Neutrophil (primary cell): ENCODE measurements at regions not wholly inside any gene's neighbourhood (a gene's known extent, or its start where the extent isn't known, plus 50 kb on each side); places are given as distances from the start of the nearest gene placed in this dataset.

Experiments used
- H3K27ac ChIP-seq: fragments of 200-600 bp; sonication (generic); 2 replicates; pipeline ENCODE4 v1.5.1; 2016; ENCODE audit warnings: mild to moderate bottlenecking, moderate library complexity
- H3K27me3 ChIP-seq: fragments of 200-600 bp; sonication (generic); 2 replicates; pipeline ENCODE4 v1.6.0; 2016; ENCODE audit warnings: mild to moderate bottlenecking
- H3K36me3 ChIP-seq: fragments of 200-600 bp; sonication (generic); 2 replicates; pipeline ENCODE4 v1.5.1; 2017
- H3K4me1 ChIP-seq, 2 experiments: fragments of 200-600 bp in 1 of 2; sonication (generic) in 1 of 2; 1 replicate in 1 of 2; 2 replicates in 1 of 2; pipeline versions ENCODE4 v1.5.1 to v1.6.1; 2013 to 2016; ENCODE audit warnings: low read depth in 1 of 2, low read length in 1 of 2, mild to moderate bottlenecking in 1 of 2, moderate library complexity in 1 of 2; ENCODE audit not compliant: control insufficient read depth in 1 of 2, insufficient read depth in 1 of 2
- H3K4me3 ChIP-seq, 2 experiments: fragments of 200-600 bp in 1 of 2; sonication (generic) in 1 of 2; 1 replicate in 1 of 2; 2 replicates in 1 of 2; pipeline ENCODE4 v1.5.1; 2013 to 2016; ENCODE audit warnings: low read depth in 1 of 2, low read length in 1 of 2, mild to moderate bottlenecking in 1 of 2, moderate library complexity in 1 of 2
- H3K9me3 ChIP-seq: fragments of 200-600 bp; sonication (generic); 2 replicates; pipeline ENCODE4 v1.5.1; 2016
- TF ChIP-seq, protein P1 (sequence below): fragments of 200-600 bp; sonication (generic); IDR thresholded peaks from 2 replicates; pipeline ENCODE4 v1.5.1; 2016; ENCODE audit warnings: antibody characterized with exemption

DNA sequence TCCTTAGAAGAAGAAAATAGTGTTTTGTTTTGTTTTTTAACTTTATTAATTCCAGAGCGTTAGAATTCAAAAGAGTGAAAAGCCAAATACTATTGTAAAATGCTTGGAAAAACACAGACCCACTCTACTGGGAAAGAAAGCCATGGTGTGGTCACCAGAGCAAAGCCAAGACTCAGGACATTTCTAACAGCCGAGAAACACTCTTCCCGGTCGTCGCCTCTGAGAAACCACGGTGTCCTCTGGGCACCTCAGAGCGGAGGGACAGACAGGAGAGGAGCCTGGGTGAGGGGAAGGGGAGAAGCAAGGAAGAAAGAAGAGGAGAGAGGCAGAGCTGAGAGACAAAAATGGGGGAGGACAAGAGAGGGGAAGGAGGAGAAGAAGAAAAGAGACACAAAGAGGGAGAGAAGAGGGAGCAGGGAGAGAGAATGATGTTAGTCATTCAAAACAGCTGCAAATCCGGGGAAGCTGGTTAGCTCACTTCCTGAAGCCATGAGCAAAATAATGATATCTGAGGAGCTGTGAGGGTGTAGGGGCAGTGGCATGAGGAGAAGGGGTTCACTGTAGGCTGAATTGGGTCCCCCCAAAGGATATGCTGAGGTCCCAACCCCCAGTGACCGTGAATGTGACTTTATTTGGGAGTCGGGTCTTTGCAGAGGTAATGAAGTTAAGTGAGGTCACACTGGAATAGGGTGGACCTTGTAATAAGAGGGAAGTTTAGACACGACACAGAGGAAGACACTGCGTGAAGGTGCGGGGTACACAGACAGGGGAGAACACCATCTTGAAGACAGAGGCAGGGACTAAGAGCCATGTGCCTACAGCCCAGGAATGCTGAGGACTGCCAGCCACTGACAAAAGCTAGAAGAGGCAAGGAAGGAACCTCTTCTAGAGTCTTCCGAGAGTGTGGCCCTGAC is 58.2 kb upstream of the DMRTB1 start:
- Histone ChIP-seq H3K4me1 (no peaks in the 10 kb centered on the region), H3K4me3 (no peak overlapping the region), H3K36me3 (no peaks in the 10 kb centered on the region), H3K27ac (no peak overlapping the region), H3K27me3 (no peaks in the 10 kb centered on the region), H3K9me3 (no peaks in the 10 kb centered on the region)
- TF ChIP-seq, protein P1, sequence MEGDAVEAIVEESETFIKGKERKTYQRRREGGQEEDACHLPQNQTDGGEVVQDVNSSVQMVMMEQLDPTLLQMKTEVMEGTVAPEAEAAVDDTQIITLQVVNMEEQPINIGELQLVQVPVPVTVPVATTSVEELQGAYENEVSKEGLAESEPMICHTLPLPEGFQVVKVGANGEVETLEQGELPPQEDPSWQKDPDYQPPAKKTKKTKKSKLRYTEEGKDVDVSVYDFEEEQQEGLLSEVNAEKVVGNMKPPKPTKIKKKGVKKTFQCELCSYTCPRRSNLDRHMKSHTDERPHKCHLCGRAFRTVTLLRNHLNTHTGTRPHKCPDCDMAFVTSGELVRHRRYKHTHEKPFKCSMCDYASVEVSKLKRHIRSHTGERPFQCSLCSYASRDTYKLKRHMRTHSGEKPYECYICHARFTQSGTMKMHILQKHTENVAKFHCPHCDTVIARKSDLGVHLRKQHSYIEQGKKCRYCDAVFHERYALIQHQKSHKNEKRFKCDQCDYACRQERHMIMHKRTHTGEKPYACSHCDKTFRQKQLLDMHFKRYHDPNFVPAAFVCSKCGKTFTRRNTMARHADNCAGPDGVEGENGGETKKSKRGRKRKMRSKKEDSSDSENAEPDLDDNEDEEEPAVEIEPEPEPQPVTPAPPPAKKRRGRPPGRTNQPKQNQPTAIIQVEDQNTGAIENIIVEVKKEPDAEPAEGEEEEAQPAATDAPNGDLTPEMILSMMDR, result no peak

DNA sequence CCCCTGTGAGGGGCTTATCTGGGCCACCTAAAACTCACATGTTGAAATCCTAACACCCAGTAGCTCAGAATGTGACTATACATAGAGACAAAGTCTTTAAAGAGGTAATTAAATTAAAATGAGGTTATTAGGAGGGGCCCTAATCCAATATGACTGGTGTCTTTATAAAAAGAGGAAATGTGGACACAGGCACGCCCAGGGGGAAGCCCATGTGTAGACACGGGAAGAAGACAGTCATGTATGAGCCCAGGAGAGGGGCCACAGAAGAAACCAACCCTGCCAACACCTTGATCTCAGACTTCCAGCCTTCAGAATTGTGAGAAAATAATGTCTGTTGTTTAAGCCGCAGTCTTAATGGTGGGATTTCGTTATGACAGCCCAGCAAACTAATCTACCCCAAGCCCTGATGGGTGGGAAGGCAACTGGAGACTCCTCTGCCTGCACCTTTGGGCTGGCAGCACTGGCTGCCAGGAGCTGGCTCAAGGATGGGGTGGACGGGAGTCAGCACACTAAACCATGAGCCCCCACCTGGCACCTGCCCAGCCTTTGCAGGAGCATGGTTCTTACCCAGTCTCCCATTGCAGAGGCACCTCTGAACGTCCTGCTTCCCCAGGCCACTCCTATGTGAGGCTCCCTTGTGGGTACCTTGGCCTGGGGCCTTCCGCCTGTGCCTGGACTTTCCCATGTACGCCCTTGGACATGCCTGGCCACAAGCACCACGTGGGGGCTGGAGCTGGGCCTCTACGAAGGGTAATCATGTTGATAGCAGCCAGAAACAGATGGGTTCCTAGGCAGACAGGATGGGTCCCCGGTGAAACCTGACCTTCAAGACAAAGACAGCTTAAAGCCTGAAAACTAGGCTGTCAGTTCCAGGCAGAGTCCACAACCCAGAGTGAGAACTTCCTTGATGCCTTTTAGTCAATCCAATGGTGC is 57.1 kb upstream of the DMRTB1 start:
- TF ChIP-seq, protein P1, result no peak
- H3K36me3 ChIP-seq, result no peaks in the 10 kb centered on the region
- H3K27me3 ChIP-seq, result no peaks in the 10 kb centered on the region

DNA sequence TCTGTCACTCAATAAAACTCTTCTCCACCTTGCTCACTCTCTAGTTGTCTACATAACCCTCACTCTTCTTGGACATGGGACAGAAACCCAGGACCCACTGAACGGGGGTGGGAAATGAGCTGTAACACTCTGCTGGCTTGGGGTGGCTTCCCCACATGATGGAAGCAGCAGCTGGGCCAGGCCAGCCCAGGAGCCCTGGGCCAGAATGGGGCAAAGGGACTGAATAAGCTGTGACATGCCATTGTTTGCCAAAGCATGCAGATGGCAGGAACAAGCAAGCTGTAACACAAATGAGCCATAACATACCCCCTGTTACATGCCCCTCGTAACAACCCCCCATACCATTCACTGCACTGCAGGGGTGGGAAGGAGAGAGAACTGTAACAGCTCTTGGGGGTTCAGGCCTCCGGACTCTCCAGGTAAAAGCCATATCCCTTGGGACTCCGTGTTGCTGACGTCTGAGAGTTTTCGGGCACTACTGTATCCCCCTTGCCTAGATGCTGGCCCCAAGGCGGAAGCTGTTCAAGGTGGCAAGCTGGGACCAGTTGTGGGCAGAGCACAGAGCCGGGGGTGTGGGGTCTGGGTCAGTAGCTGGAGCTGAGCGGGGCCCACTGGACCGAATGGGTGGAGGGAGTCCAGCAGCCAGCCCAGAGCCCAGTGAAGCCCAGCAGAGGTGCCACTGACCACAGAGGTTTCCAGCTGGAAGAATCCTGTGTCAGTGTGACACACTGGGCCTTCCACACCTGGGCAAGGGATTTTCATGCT is 56.1 kb upstream of the DMRTB1 start:
- no peak overlapping the region for H3K27ac ChIP-seq
- no peaks in the 10 kb centered on the region for H3K27me3 ChIP-seq
- H3K9me3 ChIP-seq, result no peaks in the 10 kb centered on the region
- no peak overlapping the region for H3K4me3 ChIP-seq
- TF ChIP-seq, protein P1, result no peak
- no peaks in the 10 kb centered on the region for H3K36me3 ChIP-seq
- no peaks in the 10 kb centered on the region for H3K4me1 ChIP-seq

More for the DNA sequence above, 57.1 kb upstream of the DMRTB1 start:
- no peaks in the 10 kb centered on the region for H3K9me3 ChIP-seq
- no peaks in the 10 kb centered on the region for H3K4me1 ChIP-seq
- H3K27ac ChIP-seq, result no peak overlapping the region
- H3K4me3 ChIP-seq, result no peak overlapping the region

DNA sequence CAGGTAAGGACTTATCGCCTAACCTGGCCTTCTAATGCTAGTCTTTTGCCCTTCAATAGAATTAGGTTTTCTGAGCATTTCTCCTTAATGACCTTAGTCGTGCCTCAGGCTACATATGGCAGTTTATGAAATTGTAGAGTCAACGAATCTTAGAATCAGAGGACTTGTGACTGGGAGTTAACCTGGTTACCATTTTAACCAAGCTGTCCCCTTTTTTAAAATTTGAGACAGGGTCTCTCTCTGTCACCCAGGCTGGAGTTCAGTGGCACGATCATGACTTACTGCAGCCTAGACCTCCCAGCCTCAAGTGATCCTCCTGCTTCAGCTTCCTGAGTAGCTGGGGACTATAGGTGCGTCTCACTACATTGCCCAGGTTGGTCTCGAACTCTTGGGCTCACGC is 53.5 kb upstream of the DMRTB1 start:
- Histone ChIP-seq H3K36me3 (no peaks in the 10 kb centered on the region), H3K27me3 (no peaks in the 10 kb centered on the region), H3K9me3 (no peaks in the 10 kb centered on the region), H3K4me3 (no peak overlapping the region), H3K4me1 (no peaks in the 10 kb centered on the region), H3K27ac (no peak overlapping the region)
- TF ChIP-seq, protein P1, result no peak

DNA sequence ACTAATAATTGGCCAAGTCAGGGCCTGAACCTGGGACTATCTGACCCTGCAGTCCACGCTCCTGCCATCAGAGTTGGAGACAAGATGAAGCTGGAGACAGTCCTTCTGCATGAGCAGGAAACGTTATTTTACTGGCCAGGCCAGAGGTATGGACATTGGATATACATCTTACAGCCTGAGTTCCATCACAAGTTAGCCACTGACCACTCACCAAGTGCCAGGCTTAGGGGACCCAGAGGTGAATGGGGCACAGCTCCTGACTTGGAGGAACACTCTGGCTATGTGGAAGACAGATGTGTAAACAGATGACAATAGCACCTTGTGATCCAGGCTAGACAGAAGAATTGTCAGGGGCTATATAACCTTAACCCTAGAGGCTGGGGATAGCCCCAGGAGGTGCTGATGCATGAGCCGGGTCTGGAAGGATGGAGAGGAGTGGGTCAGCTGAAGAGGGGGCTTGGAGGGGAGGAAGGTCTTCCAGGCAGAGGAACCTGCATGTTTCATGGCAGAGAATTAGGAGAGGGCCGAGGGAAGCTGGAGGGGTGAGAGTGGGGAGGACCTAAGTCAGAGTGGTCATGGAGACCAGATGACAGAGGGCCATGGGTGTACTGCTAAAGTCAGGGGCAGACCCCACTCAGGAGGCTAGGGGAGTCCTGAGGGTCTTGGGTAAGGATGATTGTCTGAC is 52.5 kb upstream of the DMRTB1 start:
- H3K4me1 ChIP-seq, result no peaks in the 10 kb centered on the region
- H3K9me3 ChIP-seq, result no peaks in the 10 kb centered on the region
- H3K36me3 ChIP-seq, result no peaks in the 10 kb centered on the region
- no peak overlapping the region for H3K27ac ChIP-seq
- H3K27me3 ChIP-seq, result no peaks in the 10 kb centered on the region
- TF ChIP-seq, protein P1, result no peak
- no peak overlapping the region for H3K4me3 ChIP-seq
